ENCODE measurements at regions not wholly inside any gene's neighbourhood (a gene's known extent, or its start where the extent isn't known, plus 50 kb on each side); places are given as distances from the start of the nearest gene placed in this dataset.

DNA sequence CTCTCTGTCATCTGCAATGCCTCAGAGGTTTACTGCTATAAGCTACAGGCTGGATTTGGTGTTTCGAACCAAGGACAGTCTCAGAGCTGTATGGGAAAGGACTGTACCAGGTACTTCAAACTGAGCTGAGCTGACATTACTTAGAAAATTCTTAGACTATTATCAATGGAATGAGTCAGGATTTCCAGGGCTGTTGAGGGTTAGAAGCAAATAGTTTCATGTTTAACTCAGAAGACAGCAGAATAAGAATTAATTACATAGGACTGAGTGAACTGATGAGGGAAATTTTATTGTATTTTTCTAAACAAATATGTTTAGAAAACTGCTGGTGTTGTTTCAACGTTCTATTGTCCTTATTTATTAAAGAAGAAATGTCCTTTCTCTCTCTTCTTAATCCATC is 74.3 kb upstream of the CAPZB start:
- CTCF ChIA-PET = no interaction called here
- H3K4me3 ChIP-seq (ENCODE audit: low read depth, low read length, poor library complexity, severe bottlenecking) = no peak overlapping the region
- no TSS peak for BruUV-seq (replicated peaks)
- H3K27me3 ChIP-seq (replicated peaks; ENCODE audit: insufficient read depth, low read depth, low read length, poor library complexity) = peaks cover 18% of the 10 kb centered on the region
- H3K36me3 ChIP-seq (ENCODE audit: insufficient read depth, low read length, poor library complexity, severe bottlenecking) = no peaks in the 10 kb centered on the region
- POLR2A ChIA-PET (ENCODE audit: low non-redundant PET) = no interaction called here
- intact Hi-C loops (cut with micrococcal nuclease; ENCODE audit: unreplicated experiment) = no loop called here
- H3K9me3 ChIP-seq (ENCODE audit: low read depth, low read length, poor library complexity, severe bottlenecking) = no peaks in the 10 kb centered on the region
- DNase-seq (ENCODE audit: low spot score) = no peak
- TF ChIP-seq, protein P1, sequence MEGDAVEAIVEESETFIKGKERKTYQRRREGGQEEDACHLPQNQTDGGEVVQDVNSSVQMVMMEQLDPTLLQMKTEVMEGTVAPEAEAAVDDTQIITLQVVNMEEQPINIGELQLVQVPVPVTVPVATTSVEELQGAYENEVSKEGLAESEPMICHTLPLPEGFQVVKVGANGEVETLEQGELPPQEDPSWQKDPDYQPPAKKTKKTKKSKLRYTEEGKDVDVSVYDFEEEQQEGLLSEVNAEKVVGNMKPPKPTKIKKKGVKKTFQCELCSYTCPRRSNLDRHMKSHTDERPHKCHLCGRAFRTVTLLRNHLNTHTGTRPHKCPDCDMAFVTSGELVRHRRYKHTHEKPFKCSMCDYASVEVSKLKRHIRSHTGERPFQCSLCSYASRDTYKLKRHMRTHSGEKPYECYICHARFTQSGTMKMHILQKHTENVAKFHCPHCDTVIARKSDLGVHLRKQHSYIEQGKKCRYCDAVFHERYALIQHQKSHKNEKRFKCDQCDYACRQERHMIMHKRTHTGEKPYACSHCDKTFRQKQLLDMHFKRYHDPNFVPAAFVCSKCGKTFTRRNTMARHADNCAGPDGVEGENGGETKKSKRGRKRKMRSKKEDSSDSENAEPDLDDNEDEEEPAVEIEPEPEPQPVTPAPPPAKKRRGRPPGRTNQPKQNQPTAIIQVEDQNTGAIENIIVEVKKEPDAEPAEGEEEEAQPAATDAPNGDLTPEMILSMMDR (conservative IDR thresholded peaks at IDR 0.05; ENCODE audit: low read depth, low read length) = no peak
- TF ChIP-seq EZH2 (IDR thresholded peaks at IDR 0.05; ENCODE audit: borderline replicate concordance, low read depth, low read length, poor library complexity, severe bottlenecking) = no peak
- no peaks in the 10 kb centered on the region for H3K4me1 ChIP-seq (ENCODE audit: insufficient read depth, low read length, poor library complexity, severe bottlenecking)
- H3K27ac ChIP-seq (ENCODE audit: low read depth, low read length, poor library complexity, severe bottlenecking) = no peak overlapping the region

DNA sequence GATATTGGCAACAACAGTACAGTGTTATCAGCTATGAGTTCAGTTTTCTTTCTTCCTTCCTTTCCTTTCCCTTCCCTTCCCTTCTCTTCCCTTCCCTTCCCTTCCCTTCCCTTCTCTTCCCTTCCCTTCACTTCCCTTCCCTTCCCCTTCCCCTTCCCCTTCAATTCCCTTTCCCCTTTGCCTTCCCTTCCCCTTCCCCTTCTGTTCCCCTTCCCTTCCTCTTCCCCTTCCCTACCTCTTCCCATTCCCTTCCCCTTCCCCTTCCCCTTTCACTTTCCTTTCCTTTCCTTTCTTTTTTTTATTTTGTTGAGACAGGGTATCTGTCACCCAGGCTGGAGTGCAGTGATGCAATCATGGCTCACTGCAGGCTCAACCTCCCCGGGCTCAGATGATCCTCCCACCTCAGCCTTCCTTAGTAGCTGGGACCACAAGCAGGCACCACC is 72.3 kb upstream of the CAPZB start:
- Histone ChIP-seq H3K36me3 (ENCODE audit: insufficient read depth, low read length, poor library complexity, severe bottlenecking) (no peaks in the 10 kb centered on the region), H3K27me3 (replicated peaks; ENCODE audit: insufficient read depth, low read depth, low read length, poor library complexity) (peaks cover 18% of the 10 kb centered on the region), H3K9me3 (ENCODE audit: low read depth, low read length, poor library complexity, severe bottlenecking) (no peaks in the 10 kb centered on the region), H3K4me1 (ENCODE audit: insufficient read depth, low read length, poor library complexity, severe bottlenecking) (no peaks in the 10 kb centered on the region), H3K4me3 (ENCODE audit: low read depth, low read length, poor library complexity, severe bottlenecking) (no peak overlapping the region), H3K27ac (ENCODE audit: low read depth, low read length, poor library complexity, severe bottlenecking) (no peak overlapping the region)
- ChIA-PET CTCF (no interaction called here), POLR2A (ENCODE audit: low non-redundant PET) (no interaction called here)
- DNase-seq (ENCODE audit: low spot score) = no peak
- intact Hi-C loops (cut with micrococcal nuclease; ENCODE audit: unreplicated experiment) = no loop called here
- TF ChIP-seq, protein P1 (conservative IDR thresholded peaks at IDR 0.05; ENCODE audit: low read depth, low read length) = no peak
- TF ChIP-seq EZH2 (IDR thresholded peaks at IDR 0.05; ENCODE audit: borderline replicate concordance, low read depth, low read length, poor library complexity, severe bottlenecking) = no peak
- no TSS peak for BruUV-seq (replicated peaks)

DNA sequence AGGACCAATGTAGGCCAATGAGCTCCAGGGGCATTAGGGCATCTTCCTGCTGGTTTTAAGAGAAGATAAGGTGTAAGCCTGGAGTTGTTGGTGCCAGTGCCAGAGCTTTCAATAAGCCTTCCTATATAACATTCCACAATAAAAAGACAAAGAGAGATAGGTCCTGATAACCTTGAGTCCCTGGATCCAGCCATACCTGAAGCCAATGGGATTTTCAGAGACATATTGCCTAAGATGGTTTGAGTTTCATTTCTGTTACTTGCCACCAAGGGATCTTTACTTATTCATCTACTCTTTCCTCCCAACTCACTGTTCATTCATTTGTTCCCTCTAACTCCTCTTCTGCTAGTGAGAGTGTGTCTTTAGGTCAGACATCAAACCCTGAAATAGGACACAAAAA is 68.8 kb upstream of the CAPZB start:
- Histone ChIP-seq H3K9me3 (ENCODE audit: low read depth, low read length, poor library complexity, severe bottlenecking) (peaks cover 6% of the 10 kb centered on the region), H3K4me1 (ENCODE audit: insufficient read depth, low read length, poor library complexity, severe bottlenecking) (no peaks in the 10 kb centered on the region), H3K27ac (ENCODE audit: low read depth, low read length, poor library complexity, severe bottlenecking) (no peak overlapping the region), H3K4me3 (ENCODE audit: low read depth, low read length, poor library complexity, severe bottlenecking) (no peak overlapping the region), H3K27me3 (replicated peaks; ENCODE audit: insufficient read depth, low read depth, low read length, poor library complexity) (peaks cover 18% of the 10 kb centered on the region), H3K36me3 (ENCODE audit: insufficient read depth, low read length, poor library complexity, severe bottlenecking) (no peaks in the 10 kb centered on the region)
- BruUV-seq (replicated peaks) = no TSS peak
- no peak for DNase-seq (ENCODE audit: low spot score)
- POLR2A ChIA-PET (ENCODE audit: low non-redundant PET) = no interaction called here
- CTCF ChIA-PET = interaction anchor here (0.6 kb wide), 1 partner anchor 108 kb away, joined by 3 read pairs; no protein-coding TSS in a partner anchor
- TF ChIP-seq, protein P1 (conservative IDR thresholded peaks at IDR 0.05; ENCODE audit: low read depth, low read length) = no peak
- no peak for TF ChIP-seq EZH2 (IDR thresholded peaks at IDR 0.05; ENCODE audit: borderline replicate concordance, low read depth, low read length, poor library complexity, severe bottlenecking)
- intact Hi-C loops (cut with micrococcal nuclease; ENCODE audit: unreplicated experiment) = no loop called here
